ENCODE measurements at regions not wholly inside any gene's neighbourhood (a gene's known extent, or its start where the extent isn't known, plus 50 kb on each side); places are given as distances from the start of the nearest gene placed in this dataset.

GRCh38 chr15:39075756-39076341 is 505.0 kb upstream of the THBS1 start:
- no peak overlapping the region for H3K4me3 ChIP-seq (ENCODE audit: low read depth, low read length)
- TF ChIP-seq CTCF (IDR thresholded peaks at IDR 0.05; ENCODE audit: borderline replicate concordance, insufficient read depth, low read depth, low read length): no peak

GRCh38 chr15:39078026-39078425 is 502.9 kb upstream of the THBS1 start:
- no peak for TF ChIP-seq CTCF (IDR thresholded peaks at IDR 0.05; ENCODE audit: borderline replicate concordance, insufficient read depth, low read depth, low read length)
- H3K4me3 ChIP-seq (ENCODE audit: low read depth, low read length): no peak overlapping the region

GRCh38 chr15:39079296-39079847 is 501.5 kb upstream of the THBS1 start:
- no peak for TF ChIP-seq CTCF (IDR thresholded peaks at IDR 0.05; ENCODE audit: borderline replicate concordance, insufficient read depth, low read depth, low read length)
- H3K4me3 ChIP-seq (ENCODE audit: low read depth, low read length): no peak overlapping the region

- no peak overlapping the region for H3K4me3 ChIP-seq (ENCODE audit: low read depth, low read length)
- no peak for TF ChIP-seq CTCF (IDR thresholded peaks at IDR 0.05; ENCODE audit: borderline replicate concordance, insufficient read depth, low read depth, low read length)
Measured at GRCh38 chr15:39083213-39083612, 497.7 kb upstream of the THBS1 start.

- no peak for TF ChIP-seq CTCF (IDR thresholded peaks at IDR 0.05; ENCODE audit: borderline replicate concordance, insufficient read depth, low read depth, low read length)
- no peak overlapping the region for H3K4me3 ChIP-seq (ENCODE audit: low read depth, low read length)
Measured at GRCh38 chr15:39084674-39085530, 496.0 kb upstream of the THBS1 start.

GRCh38 chr15:39086641-39087040 is 494.2 kb upstream of the THBS1 start:
- no peak for TF ChIP-seq CTCF (IDR thresholded peaks at IDR 0.05; ENCODE audit: borderline replicate concordance, insufficient read depth, low read depth, low read length)
- H3K4me3 ChIP-seq (ENCODE audit: low read depth, low read length): no peak overlapping the region

All from GM12875 (cell line).